HG03439 (cell line): ENCODE measurements at regions not wholly inside any gene's neighbourhood (a gene's known extent, or its start where the extent isn't known, plus 50 kb on each side); places are given as distances from the start of the nearest gene placed in this dataset.
"Not testable (repeated sequence)": the region's sequence is repeated elsewhere in the genome, so short reads cannot be mapped to it uniquely, and the experiment has no call there.

Experiments
- ATAC-seq: cut with Tn5 transposase; IDR thresholded peaks from one replicate; pipeline ENCODE4 v1.9.1; 2021; ENCODE audit warnings: mild to moderate bottlenecking, moderate library complexity; ENCODE audit not compliant: unreplicated experiment

DNA sequence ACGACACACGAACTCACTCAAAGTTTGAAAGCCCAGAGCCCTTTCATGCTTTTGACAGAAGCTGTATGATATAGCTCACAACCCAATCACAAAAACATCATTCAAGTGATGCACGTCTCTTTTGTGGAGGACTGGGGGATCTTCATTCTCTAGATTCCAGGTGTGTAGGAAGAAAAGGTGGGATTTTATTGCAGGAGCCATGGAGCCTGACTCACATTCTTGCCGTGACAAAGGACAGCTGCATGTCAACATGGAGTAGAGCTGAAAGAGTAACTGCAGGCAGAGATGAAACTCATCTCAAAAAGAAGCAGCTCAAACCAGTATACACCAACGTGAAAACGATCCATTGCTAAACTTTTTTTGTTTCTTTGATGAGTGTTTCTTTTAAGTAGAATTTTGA, 50.9 kb upstream of the PDE1A start:
- ATAC-seq, result no peak

DNA sequence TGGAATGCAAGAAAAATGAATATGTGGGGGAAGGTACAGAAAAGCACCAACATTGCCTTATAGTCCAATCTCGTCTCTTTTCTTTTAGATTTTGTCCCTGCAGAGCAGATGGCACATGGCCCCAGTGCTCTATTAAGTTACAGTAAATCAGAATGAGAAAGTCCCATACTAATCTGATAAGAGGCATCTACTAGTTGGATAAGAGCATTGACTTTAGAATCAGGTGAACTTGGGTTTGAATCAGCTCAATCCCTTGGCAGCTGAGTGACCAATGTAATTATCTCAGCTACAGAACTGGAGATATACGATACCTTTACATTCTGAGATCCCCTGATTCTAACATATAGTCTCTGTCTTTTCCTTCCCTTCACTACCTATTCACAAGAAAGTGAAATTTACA, 54.8 kb upstream of the PDE1A start:
- no peak for ATAC-seq

DNA sequence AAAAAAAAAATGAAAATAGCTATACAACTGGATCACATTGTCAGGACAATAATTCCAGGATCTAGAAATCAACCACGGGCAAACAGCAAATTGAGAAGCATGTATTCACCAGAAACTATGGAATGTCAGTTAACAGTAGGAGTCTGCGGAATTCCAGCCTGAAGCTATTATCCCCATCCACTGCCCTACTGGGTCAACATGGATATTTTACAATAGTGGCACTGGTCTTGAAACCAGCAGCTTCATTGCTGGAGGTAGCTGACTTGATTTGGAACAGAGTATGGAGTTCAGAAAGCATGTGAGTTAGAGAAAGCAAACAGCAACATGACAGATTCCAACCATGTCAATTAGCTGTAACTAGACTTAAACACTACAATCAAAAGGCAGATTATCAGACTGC, 55.7 kb upstream of the PDE1A start:
- no peak for ATAC-seq

DNA sequence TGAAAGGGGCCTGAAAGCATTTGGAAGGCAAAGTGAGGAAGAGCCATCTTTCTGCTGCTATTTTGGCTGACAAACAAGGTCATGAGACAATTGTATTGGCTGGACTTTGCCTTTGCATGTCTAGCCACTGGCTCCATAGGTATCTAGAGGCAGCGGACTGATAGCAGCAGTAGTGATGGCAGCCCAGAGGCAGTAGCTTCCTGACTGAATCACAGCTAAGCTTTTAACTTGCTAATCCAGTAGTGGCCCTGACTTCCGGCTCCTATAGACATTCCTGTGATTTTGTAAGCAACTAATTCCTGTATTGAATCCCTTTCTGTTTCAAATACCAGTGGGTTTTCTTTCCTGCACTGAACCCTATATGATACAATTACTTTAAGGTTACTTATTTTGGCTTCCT, 69.8 kb upstream of the PDE1A start:
- no peak for ATAC-seq

DNA sequence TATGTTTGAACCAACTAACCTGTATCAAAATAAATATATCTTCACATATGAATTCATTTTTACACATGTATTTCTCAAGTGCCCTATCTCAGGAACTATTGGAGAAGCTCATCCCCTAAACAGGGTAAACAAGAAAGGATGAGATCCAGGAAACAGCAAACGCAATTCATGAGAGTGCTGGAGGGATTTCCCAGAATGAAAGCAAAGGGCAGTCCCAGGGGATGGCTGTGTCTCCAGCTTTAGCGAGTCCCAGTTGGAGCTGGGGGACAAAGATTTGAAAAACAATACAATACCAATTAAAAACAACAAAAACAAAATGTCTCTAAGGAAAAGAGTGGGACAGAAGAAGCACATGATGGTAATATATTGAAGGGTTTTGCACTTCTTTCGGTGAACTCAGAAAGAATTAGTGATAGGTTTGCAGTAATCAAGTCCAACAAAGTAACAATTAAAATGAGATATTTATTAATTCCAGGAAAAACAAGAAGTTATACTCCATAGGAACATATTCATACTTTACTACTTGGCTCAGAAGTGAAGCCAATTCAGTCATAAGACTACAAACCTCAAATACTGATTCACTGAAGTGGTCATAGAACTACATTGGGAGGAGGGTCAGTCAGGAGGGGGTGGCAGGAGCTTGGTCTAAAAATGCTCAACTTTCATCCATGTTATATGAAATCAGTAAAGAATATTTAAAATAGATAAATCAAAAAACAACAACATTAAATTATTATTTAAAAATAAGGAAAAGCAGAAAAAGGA, 73.1 kb upstream of the PDE1A start:
- no peak for ATAC-seq

DNA sequence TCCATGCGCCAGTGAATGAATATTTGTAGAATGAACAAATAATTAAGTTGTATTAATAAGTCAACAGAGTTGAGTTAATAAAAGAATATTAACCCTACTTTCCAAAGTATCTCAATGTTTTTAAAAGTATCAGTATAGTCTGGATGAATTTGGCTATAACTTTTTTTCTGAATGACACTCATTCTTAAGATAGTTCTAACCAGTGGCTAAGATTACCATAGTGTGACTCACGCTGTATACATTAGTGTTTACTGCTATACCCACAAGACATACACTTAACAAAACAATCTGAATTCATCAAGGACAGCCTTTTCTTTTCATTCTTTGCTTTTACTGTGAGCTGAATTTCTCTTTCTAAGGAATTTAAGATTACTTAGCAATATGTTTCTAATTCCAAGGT, 77.0 kb upstream of the PDE1A start:
- ATAC-seq, result no peak

DNA sequence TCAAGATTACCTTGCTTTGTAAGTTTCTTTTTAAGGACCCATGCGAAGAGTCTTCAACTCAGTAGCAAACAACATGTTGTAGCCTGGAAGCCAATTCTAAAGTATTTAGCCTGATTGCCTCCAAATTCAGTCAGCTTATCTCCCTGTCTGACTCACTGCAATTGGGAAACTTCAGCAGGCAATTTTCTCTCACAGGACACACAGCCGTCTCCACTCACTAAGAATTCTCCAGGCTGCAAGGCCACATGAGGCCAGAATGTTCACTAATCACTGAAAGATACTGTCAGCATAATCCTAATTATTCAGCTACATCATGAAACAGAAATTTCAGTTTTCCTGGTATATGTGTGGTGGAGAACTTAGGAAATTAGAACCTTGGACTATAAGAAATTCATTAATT, 78.1 kb upstream of the PDE1A start:
- ATAC-seq, result no peak

DNA sequence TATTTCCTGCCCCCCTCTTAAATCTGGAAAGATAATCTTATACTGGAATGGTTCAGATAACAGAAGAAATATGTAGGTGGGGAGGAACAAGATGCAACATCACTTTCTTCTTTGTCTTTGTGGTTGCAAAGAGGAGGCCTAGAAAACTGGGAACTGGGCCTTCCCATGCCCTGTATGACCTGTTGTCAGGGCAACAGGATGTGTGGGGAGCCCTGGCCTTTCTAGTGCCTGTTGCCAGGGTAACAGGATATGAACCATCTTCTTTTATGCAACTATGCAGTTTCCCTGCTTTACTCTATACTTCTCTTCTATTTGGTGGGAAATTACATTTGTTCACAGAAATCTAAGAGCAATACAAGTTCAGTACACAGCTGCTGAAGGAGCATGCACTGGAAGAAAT, 79.8 kb upstream of the PDE1A start:
- ATAC-seq, result no peak

DNA sequence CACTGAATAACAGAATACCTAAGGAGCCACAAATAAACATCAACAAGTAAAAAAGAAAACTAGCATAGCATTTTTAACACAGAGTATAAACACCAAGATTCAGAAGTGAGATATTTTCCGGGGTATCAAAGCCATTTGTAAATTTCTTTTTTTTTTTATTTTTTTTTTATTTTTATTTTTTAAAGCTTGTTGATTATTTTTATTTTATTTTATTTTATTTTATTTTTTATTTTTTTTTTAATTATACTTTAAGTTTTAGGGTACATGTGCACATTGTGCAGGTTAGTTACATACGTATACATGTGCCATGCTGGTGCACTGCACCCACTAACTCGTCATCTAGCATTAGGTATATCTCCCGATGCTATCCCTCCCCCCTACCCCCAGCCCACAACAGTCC, 81.7 kb upstream of the PDE1A start:
- ATAC-seq, result not testable (repeated sequence)

DNA sequence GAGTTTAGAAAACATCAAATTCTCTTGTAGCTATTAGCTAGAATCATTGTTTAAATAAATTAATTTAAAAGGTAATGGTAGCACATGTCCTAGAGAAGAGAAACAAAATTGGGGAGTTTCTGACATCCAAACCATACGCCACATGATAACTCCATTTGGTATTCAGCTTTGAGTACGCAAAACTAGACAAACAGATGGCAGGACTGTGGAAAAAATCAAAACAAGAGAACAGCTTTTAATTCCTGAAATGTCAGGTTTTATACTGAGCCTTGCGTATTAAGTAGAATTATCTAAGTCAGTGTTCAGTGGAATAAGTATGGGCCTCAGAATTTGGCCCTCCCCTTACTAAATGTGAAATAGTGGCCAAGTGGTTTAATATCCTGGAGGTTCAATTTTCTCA, 82.4 kb upstream of the PDE1A start:
- no peak for ATAC-seq

DNA sequence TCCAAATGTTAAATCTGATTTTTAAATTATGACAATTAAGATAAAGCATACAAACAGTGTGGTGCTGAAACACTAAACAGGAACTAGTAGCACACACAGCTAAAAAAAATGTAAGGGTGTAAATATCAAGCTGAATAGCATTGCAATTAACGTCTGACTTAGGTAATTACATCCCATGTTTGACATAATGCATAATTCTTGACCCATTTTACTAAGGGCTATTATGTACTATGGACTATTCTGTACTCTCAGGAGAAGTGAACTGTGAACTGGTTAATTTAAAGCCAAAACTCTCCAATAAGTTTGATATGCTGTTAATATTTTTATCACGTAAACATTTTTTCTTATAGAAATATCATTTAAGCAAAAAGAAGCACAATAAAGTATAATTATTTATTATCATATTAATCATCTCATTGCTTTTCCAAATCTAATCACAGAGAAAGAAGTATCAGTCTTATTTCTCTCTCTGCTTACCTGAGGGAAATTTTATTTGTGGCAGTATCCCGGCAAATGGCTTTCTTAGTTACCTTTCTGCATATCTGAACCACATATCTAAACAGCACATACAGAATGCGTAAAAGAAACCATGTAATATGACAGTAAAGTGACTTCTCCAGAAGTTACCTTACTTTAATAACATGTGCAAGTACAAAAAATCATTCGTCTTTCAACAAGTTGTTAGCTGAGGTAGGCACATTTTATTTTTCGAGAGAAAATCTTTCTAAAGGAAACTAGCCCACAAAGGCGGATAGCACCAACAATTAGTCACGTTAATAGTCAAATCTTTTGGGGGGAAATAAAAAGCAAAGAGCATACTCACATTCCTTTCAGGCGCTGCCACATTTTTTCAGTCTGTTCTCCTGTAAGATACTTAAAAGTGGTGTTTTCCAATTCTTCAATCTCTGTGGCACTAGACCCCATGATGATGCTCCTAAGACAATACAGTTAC, 94.9 kb upstream of the PDE1A start:
- ATAC-seq, result no peak

DNA sequence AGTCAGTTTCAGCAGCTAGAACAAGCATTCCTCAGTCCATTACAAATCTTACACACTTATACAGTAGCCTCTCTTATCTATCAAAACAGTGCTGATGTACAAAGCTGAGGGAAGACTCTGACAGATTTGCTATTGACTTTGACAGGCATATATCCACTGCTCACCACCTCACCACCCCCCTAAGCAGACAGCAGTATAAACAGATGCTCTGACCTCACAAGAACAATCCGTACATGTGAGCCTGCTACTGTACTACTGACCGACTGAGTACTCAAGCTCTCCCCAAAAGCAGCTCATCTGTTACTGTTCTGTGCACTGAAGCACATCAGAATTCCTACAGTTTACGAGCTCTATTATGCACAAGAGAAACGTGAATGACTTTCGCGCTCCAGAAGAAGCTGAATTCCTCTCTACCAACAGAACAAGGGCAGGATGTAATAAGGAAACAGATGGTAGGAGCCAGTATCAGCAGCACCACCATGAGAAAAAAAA, 95.6 kb upstream of the PDE1A start:
- no peak for ATAC-seq

DNA sequence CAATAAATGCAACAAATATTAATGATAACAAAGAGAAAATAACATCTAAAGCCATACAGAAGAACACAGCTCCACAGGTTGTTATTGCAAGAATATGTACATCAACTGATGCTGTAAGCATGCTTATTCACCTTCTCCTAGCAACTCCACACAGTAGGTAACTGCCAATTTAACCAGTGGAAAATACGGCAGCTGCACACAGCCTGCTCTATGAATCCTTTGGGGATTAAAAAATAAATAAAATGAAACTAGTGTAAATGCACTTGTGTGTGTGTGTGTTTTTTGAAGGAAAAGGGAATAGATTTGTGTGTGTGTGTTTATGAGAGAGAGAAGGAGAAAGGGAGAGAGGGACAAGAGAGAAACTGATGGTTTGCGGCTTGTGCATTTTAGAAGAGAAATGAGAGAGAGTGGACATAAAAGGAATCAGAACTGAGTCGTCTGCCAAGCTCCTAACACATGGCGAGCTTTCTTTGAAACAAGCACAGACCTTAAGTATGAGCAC, 96.2 kb upstream of the PDE1A start:
- no peak for ATAC-seq

DNA sequence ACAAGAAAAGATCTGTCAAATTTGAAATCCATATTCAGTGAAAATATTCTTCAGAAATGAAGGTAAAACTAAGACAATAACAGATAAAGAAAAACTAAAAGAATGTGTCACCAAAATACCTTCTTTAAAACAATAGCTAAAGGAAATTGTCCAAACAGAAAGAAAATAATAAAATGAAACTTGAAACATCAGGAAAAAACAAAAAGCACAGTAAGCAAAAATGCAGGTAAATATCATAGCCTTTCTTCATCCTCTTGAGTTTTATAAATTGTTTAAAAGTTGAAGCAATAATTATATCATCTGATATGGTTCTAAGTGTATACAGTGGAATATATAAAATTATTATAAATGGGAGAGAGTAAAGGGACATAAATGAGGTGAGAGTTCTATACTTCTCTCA, 103.8 kb upstream of the PDE1A start:
- no peak for ATAC-seq

DNA sequence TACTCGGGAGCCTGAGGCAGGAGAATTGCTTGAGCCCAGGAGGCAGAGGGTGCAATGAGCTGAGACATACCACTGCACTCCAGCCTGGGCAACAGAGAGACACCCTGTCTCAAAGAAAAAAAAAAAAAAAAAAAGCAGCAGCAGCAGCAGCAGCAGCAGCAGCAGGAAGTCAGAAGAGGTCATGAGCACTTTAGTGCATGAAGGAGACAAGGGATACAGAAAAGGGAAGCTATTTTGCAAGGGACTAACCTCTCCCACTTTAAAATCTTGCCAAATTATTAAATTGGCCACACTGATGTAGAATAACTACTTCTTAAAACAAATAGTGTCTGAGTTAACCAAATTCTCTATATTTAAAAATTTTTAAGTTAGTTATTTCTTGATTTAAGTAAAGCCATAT, 113.4 kb upstream of the PDE1A start:
- no peak for ATAC-seq

DNA sequence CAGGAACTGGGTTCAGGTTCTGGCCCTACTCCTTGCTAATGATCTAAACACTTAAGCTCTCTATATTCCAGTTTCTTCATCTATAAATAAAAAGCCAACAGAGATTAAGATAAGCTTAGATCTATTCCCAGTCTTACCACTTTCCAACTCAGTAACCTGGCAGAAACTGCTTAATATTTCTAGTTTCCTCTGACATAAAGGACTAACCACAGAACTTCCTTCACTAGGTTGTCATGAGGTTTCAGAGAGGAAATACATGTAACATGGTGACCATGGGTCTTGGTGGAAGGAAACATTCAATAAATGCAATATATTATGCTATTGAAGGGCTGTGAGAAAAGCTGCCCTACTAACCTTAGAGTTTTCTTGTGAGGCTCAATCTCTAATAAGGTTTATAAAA, 114.4 kb upstream of the PDE1A start:
- no peak for ATAC-seq

DNA sequence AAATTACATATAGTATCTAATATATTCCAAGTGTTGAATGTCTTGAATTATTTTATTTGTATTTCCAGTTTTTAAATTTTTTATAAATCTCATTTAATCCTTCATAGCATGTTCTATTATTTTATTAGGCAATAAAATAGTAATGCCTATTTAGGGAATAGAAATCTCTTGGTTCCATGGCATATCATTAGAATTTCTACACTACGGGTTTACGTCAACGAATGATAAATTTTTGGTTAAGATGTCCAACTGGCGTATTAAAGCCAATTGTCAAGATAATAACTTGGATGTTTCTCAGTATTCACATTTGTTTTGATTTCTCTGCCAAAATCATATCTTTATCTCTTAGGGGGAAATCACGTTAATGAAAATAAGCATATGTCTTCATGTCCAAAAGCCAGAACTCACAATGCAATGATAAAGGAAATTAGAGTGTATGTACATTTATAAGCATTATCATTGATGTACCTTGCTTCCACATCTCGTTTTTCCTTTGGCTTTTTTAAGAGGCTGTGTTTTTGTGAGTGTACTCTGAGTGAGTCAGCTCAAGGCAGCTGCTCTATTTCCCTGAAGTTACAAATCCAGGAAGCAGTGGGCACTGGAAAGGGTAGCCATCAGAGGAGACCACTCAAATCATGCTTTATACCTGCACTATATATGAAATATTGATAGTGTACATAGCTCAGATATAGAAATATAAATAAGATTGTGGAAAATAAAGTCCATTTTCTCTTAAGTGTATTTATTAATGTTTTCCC, 115.8 kb upstream of the PDE1A start:
- ATAC-seq, result no peak

DNA sequence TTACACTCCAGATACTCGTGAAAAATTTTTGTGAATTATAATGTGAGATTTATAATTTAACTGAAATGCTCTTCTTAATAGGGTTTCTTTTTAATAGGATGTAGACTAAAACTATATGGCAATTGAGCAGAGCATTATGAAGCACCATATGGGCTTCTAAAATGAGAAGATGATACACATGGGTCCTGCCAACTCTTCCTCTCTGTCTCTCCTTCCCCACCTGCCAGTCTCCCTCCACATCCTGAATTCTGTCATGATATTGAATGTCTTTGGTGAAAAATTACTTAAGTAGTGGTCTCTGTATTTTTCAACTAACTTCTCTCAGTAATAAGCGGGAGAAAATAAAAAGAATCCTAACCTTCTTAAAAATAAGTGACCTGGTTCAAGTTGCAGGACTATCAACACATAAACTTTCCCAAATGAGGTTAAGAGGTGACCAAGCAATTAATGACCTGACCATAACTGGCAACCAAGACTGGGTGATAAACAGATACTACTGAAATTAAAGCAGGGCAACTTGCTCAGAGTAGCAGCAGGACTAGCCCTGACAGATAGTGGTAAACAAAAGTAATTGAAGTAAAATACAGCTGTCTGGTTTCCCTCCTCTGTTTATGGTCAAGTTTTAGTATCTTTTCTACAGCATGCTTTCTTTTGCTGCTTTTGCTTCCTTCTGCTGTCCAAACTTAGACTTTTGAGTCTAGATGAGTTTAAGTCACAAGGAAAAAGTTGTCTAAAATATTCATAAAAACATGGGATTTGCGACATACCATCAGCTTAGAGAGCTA, 117.1 kb upstream of the PDE1A start:
- no peak for ATAC-seq

DNA sequence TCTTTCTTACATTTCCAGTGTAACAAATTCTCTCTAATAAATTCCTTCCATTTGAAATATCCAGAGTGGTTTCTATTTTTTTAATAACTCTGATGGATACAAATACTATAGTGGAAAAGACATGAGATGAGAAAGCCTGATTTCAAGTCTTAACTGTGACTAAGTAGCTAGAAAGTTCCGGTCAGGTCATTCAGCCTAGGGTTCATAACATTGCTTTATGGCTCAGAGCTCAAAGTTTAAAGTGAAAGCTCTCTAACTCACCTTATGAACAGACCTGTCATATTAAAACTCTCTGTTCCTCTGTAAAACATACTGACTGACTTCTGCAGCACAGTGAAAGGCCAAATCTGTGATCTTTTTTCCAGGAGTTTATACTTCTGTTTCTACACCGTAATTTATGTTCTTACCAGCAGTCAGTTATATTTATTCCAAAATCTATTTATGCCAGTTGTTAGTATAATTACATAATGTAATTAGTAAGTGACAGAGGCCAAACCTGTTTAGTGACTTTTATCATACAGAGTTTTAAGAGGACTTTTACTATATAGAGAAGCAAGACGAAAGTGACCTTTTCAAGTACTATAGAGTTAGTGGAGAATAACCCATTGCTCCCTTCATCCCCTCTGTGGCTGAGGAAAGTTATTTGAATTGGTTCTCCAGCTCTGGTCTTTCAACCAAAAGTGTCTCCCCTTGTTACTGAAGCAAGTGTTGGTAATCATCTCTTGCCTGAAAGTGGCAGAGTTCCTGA, 118.8 kb upstream of the PDE1A start:
- ATAC-seq, result peak; percentile 71
